Keratinocyte (primary cell): ENCODE measurements at regions not wholly inside any gene's neighbourhood (a gene's known extent, or its start where the extent isn't known, plus 50 kb on each side); places are given as distances from the start of the nearest gene placed in this dataset.
"Not testable (repeated sequence)": the region's sequence is repeated elsewhere in the genome, so short reads cannot be mapped to it uniquely, and the experiment has no call there.

ENCODE experiments used
- DNase-seq: peaks from one replicate; pipeline ENCODE4 v3.0.0-alpha.2; 2011; ENCODE audit warnings: low read depth, missing footprints, low spot score
- FAIRE-seq: peaks from 2 replicates; lab custom pipeline; 2011; peaks lifted over from hg19 to GRCh38; lab: Jason Lieb, UNC
- H2AFZ ChIP-seq: 2 replicates; pipeline ENCODE4 v1.6.0; 2012; ENCODE audit warnings: low read length, control low read depth, inconsistent platforms; ENCODE audit not compliant: control insufficient read depth
- H3K27ac ChIP-seq: 2 replicates; pipeline ENCODE4 v1.5.1; 2011; ENCODE audit warnings: low read length; ENCODE audit not compliant: control insufficient read depth, insufficient read depth
- H3K27me3 ChIP-seq: 3 replicates; pipeline ENCODE4 v1.6.0; 2011; ENCODE audit warnings: low read length; ENCODE audit not compliant: control insufficient read depth, insufficient read depth; ENCODE audit errors: extremely low read depth
- H3K36me3 ChIP-seq, 2 experiments: 2 replicates in 1 of 2; 3 replicates in 1 of 2; pipeline ENCODE4 v1.5.1; 2011; ENCODE audit warnings: low read length in 2 of 2, mild to moderate bottlenecking in 1 of 2; ENCODE audit not compliant: control insufficient read depth in 2 of 2, insufficient read depth in 2 of 2; ENCODE audit errors: extremely low read depth in 1 of 2
- H3K4me1 ChIP-seq: 3 replicates; pipeline ENCODE4 v1.5.1; 2011; ENCODE audit warnings: low read length; ENCODE audit not compliant: control insufficient read depth, insufficient read depth; ENCODE audit errors: extremely low read depth
- H3K4me2 ChIP-seq: 3 replicates; pipeline ENCODE4 v1.6.0; 2011; ENCODE audit warnings: low read depth, low read length; ENCODE audit not compliant: control insufficient read depth, insufficient read depth; ENCODE audit errors: extremely low read depth
- H3K4me3 ChIP-seq, 3 experiments: fragments of 200-600 bp in 1 of 3; sonication (generic) in 1 of 3; 2 replicates in 2 of 3; 3 replicates in 1 of 3; pipeline ENCODE4 v1.5.1; 2011 to 2016; ENCODE audit warnings: low read length in 3 of 3, mild to moderate bottlenecking in 3 of 3, control low read depth in 2 of 3, inconsistent platforms in 1 of 3, low read depth in 1 of 3, mixed read lengths in 1 of 3, mixed run types in 1 of 3, moderate library complexity in 1 of 3; ENCODE audit not compliant: control insufficient read depth in 2 of 3, insufficient read depth in 2 of 3; ENCODE audit errors: extremely low read depth in 1 of 3
- H3K79me2 ChIP-seq: 2 replicates; pipeline ENCODE4 v1.6.0; 2012; ENCODE audit warnings: low read length; ENCODE audit not compliant: control insufficient read depth, insufficient read depth
- H3K9ac ChIP-seq: 3 replicates; pipeline ENCODE4 v1.6.0; 2011; ENCODE audit warnings: low read length; ENCODE audit not compliant: control insufficient read depth, insufficient read depth; ENCODE audit errors: extremely low read depth
- H3K9me1 ChIP-seq: 3 replicates; pipeline ENCODE4 v1.6.0; 2011; ENCODE audit warnings: low read length; ENCODE audit not compliant: control insufficient read depth, insufficient read depth; ENCODE audit errors: extremely low read depth
- H3K9me3 ChIP-seq: 2 replicates; pipeline ENCODE4 v1.5.1; 2012; ENCODE audit warnings: low read depth, low read length; ENCODE audit not compliant: control insufficient read depth
- H4K20me1 ChIP-seq: 3 replicates; pipeline ENCODE4 v1.6.0; 2011; ENCODE audit warnings: low read length; ENCODE audit not compliant: control insufficient read depth, insufficient read depth; ENCODE audit errors: extremely low read depth
- CTCF ChIP-seq, 3 experiments: IDR thresholded peaks in 1 of 3; conservative IDR thresholded peaks in 1 of 3; optimal IDR thresholded peaks in 1 of 3; 2 replicates in 2 of 3; 3 replicates in 1 of 3; pipeline versions ENCODE3 to v1.5.1; 2011; ENCODE audit warnings: low read length in 3 of 3, mild to moderate bottlenecking in 3 of 3, moderate library complexity in 2 of 3, control low read depth in 1 of 3, inconsistent platforms in 1 of 3; ENCODE audit not compliant: insufficient read depth in 2 of 3; ENCODE audit errors: extremely low read depth in 1 of 3
- EZH2 ChIP-seq: IDR thresholded peaks from one replicate; pipeline ENCODE4 v1.6.1; 2012; ENCODE audit warnings: inconsistent platforms, mild to moderate bottlenecking, low read length, moderate library complexity
- dilution Hi-C: fragments of 300-500 bp; cut with MboI; formaldehyde crosslinking; loops from one replicate; pipeline ENCODE4 v1.7.0; 2020; ENCODE audit warnings: low sequenced_read_pairs; ENCODE audit not compliant: extremely low pct_ligation_motif_present

GRCh38 chr14:25340882-25341281 is 290.9 kb upstream of the STXBP6 start:
- no peak overlapping the region for H2AFZ ChIP-seq
- H3K36me3 ChIP-seq = no peaks in the 10 kb centered on the region
- no peak for FAIRE-seq
- no peak overlapping the region for H3K4me2 ChIP-seq
- no peaks in the 10 kb centered on the region for H3K9me1 ChIP-seq
- H3K4me3 ChIP-seq = no peak overlapping the region
- no peak overlapping the region for H3K27ac ChIP-seq
- H3K79me2 ChIP-seq = no peaks in the 10 kb centered on the region
- H3K9ac ChIP-seq = no peak overlapping the region
- no peaks in the 10 kb centered on the region for H3K4me1 ChIP-seq
- dilution Hi-C loops = no loop called here
- no peak for TF ChIP-seq EZH2
- no peak for TF ChIP-seq CTCF (optimal IDR thresholded peaks at IDR 0.05 in 1 of 3, IDR thresholded peaks at IDR 0.05 in 1 of 3, conservative IDR thresholded peaks at IDR 0.05 in 1 of 3; ENCODE audit: extremely low read depth in 1 of 3, insufficient read depth in 2 of 3, low read length in 3 of 3)
- no peaks in the 10 kb centered on the region for H3K27me3 ChIP-seq
- no peak for DNase-seq
- no peaks in the 10 kb centered on the region for H3K9me3 ChIP-seq
- H4K20me1 ChIP-seq = no peaks in the 10 kb centered on the region

- Histone ChIP-seq H3K4me1 (no peaks in the 10 kb centered on the region), H3K36me3 (no peaks in the 10 kb centered on the region), H3K27ac (no peak overlapping the region), H2AFZ (no peak overlapping the region), H3K4me2 (no peak overlapping the region), H3K27me3 (no peaks in the 10 kb centered on the region), H3K9ac (no peak overlapping the region), H3K9me3 (peaks cover 6% of the 10 kb centered on the region), H3K79me2 (no peaks in the 10 kb centered on the region), H4K20me1 (no peaks in the 10 kb centered on the region), H3K9me1 (no peaks in the 10 kb centered on the region), H3K4me3 (no peak overlapping the region)
- dilution Hi-C loops = no loop called here
- no peak for FAIRE-seq
- no peak for DNase-seq
- no peak for TF ChIP-seq CTCF (optimal IDR thresholded peaks at IDR 0.05 in 1 of 3, IDR thresholded peaks at IDR 0.05 in 1 of 3, conservative IDR thresholded peaks at IDR 0.05 in 1 of 3; ENCODE audit: extremely low read depth in 1 of 3, insufficient read depth in 2 of 3, low read length in 3 of 3)
- TF ChIP-seq EZH2 = no peak
These were observed 272.8 kb upstream of the STXBP6 start for GRCh38 chr14:25322784-25323183.

GRCh38 chr14:25316007-25316406 is 266.1 kb upstream of the STXBP6 start:
- H3K36me3 ChIP-seq, H3K9me3 ChIP-seq, H3K9me1 ChIP-seq, H3K79me2 ChIP-seq, H3K27ac ChIP-seq, H3K9ac ChIP-seq, FAIRE-seq, H2AFZ ChIP-seq, dilution Hi-C loops, H3K4me1 ChIP-seq, H3K4me2 ChIP-seq, H3K4me3 ChIP-seq, H4K20me1 ChIP-seq, H3K27me3 ChIP-seq, DNase-seq: not testable (repeated sequence)
